GM23248 (cell line): ENCODE measurements at regions not wholly inside any gene's neighbourhood (a gene's known extent, or its start where the extent isn't known, plus 50 kb on each side); places are given as distances from the start of the nearest gene placed in this dataset.

ENCODE experiments used
- DNase-seq: peaks from one replicate; pipeline ENCODE4 v3.0.0-alpha.2; 2015
- H2AFZ ChIP-seq: fragments of 200-600 bp; sonication (generic); 2 replicates; pipeline ENCODE4 v1.6.1; 2016; ENCODE audit warnings: antibody characterized with exemption
- H3F3A ChIP-seq: fragments of 200-600 bp; sonication (generic); 2 replicates; pipeline ENCODE4 v1.6.1; 2016; ENCODE audit warnings: mild to moderate bottlenecking, antibody characterized with exemption, mixed run types; ENCODE audit not compliant: insufficient read depth
- H3K27ac ChIP-seq: fragments of 200-600 bp; sonication (generic); 2 replicates; pipeline ENCODE4 v1.5.1; 2016; ENCODE audit warnings: mild to moderate bottlenecking
- H3K27me3 ChIP-seq: fragments of 200-600 bp; sonication (generic); replicated peaks from 2 replicates; pipeline ENCODE4 v1.6.1; 2016; ENCODE audit warnings: mild to moderate bottlenecking; ENCODE audit not compliant: insufficient read depth
- H3K36me3 ChIP-seq: fragments of 200-600 bp; sonication (generic); 2 replicates; pipeline ENCODE4 v1.6.1; 2016; ENCODE audit warnings: low read depth, mild to moderate bottlenecking
- H3K4me1 ChIP-seq: fragments of 200-600 bp; sonication (generic); 2 replicates; pipeline ENCODE4 v1.6.1; 2016; ENCODE audit warnings: mild to moderate bottlenecking; ENCODE audit not compliant: insufficient read depth
- H3K4me2 ChIP-seq: fragments of 200-600 bp; sonication (generic); one replicate; pipeline ENCODE4 v1.6.1; 2016; ENCODE audit warnings: mild to moderate bottlenecking; ENCODE audit not compliant: unreplicated experiment
- H3K4me3 ChIP-seq: fragments of 200-600 bp; sonication (generic); 2 replicates; pipeline ENCODE4 v1.5.1; 2016; ENCODE audit warnings: mild to moderate bottlenecking
- H3K79me2 ChIP-seq: fragments of 200-600 bp; sonication (generic); 2 replicates; pipeline ENCODE4 v1.6.1; 2016; ENCODE audit warnings: mild to moderate bottlenecking; ENCODE audit not compliant: insufficient read depth
- H3K9ac ChIP-seq: fragments of 200-600 bp; sonication (generic); 2 replicates; pipeline ENCODE4 v1.6.1; 2016; ENCODE audit warnings: mild to moderate bottlenecking
- H3K9me2 ChIP-seq: fragments of 200-600 bp; sonication (generic); 2 replicates; pipeline ENCODE4 v1.6.1; 2016; ENCODE audit warnings: mixed run types, mild to moderate bottlenecking, moderate library complexity; ENCODE audit not compliant: insufficient read depth
- H3K9me3 ChIP-seq: fragments of 200-600 bp; sonication (generic); one replicate; pipeline ENCODE4 v1.6.1; 2017; ENCODE audit warnings: low read depth
- H4K20me1 ChIP-seq: fragments of 200-600 bp; sonication (generic); 2 replicates; pipeline ENCODE4 v1.6.0; 2016; ENCODE audit not compliant: insufficient read depth
- EZH2 ChIP-seq: fragments of 200-600 bp; sonication (generic); IDR thresholded peaks from 2 replicates; pipeline ENCODE4 v1.6.1; 2018; ENCODE audit warnings: antibody characterized with exemption, mild to moderate bottlenecking; ENCODE audit not compliant: insufficient read depth, poor library complexity, severe bottlenecking
- EZH2phosphoT487 ChIP-seq: fragments of 200-600 bp; sonication (generic); IDR thresholded peaks from 2 replicates; pipeline ENCODE4 v1.6.1; 2018; ENCODE audit warnings: antibody characterized with exemption, moderate library complexity, mild to moderate bottlenecking, low read depth; ENCODE audit not compliant: insufficient read depth
- WGBS, 2 experiments: methylation state at CpG; one replicate each; pipeline ENCODE4 v1.1.6; 2015 to 2017; ENCODE audit warnings: low lambda C conversion rate in 2 of 2, low coverage in 1 of 2; ENCODE audit errors: missing lambda C conversion rate in 2 of 2; 5-methylcytosine and 5-hydroxymethylcytosine counted together
- in situ Hi-C: fragments of 300-500 bp; cut with MboI; formaldehyde crosslinking; loops from 2 replicates; pipeline ENCODE4 v1.15.0; 2020

- TF ChIP-seq EZH2phosphoT487 (no peak), EZH2 (no peak)
- WGBS, 2 experiments, result 91 to 95% methylated on average over 6 of the region's 6 CpGs
- in situ Hi-C loops, result no loop called here
- H3K4me2 ChIP-seq, result no peak overlapping the region
- H3K27me3 ChIP-seq, result no peaks in the 10 kb centered on the region
- no peak overlapping the region for H3K4me3 ChIP-seq
- H4K20me1 ChIP-seq, result no peaks in the 10 kb centered on the region
- no peaks in the 10 kb centered on the region for H3K9me3 ChIP-seq
- H3K4me1 ChIP-seq, result no peaks in the 10 kb centered on the region; the same call in 1 of the 2 replicates
- H3K36me3 ChIP-seq, result no peaks in the 10 kb centered on the region
- H3F3A ChIP-seq, result no peaks in the 10 kb centered on the region
- DNase-seq, result no peak
- no peak overlapping the region for H2AFZ ChIP-seq
- H3K79me2 ChIP-seq, result no peaks in the 10 kb centered on the region
- no peak overlapping the region for H3K27ac ChIP-seq
- H3K9ac ChIP-seq, result no peak overlapping the region
- no peaks in the 10 kb centered on the region for H3K9me2 ChIP-seq
These were observed 235.1 kb upstream of the TUT7 start for GRCh38 chr9:86589273-86589672.

GRCh38 chr9:86586144-86586494 is 231.9 kb upstream of the TUT7 start:
- peak overlapping the region; percentile 74 for H2AFZ ChIP-seq
- no peaks in the 10 kb centered on the region for H3F3A ChIP-seq
- no peaks in the 10 kb centered on the region for H3K9me2 ChIP-seq
- H3K4me2 ChIP-seq, result peak overlapping the region; percentile 68
- H3K9ac ChIP-seq, result 0 out of 2 replicates have a peak overlapping the region, but pooled peaks have one; percentile 35
- DNase-seq, result no peak
- H3K4me3 ChIP-seq, result peak overlapping the region; percentile 50; the same call in 1 of the 2 replicates
- H3K27me3 ChIP-seq, result no peaks in the 10 kb centered on the region
- H3K9me3 ChIP-seq, result no peaks in the 10 kb centered on the region
- H4K20me1 ChIP-seq, result no peaks in the 10 kb centered on the region
- H3K79me2 ChIP-seq, result no peaks in the 10 kb centered on the region
- no peaks in the 10 kb centered on the region for H3K4me1 ChIP-seq
- H3K27ac ChIP-seq, result no peak overlapping the region
- no peaks in the 10 kb centered on the region for H3K36me3 ChIP-seq
- TF ChIP-seq EZH2 (no peak), EZH2phosphoT487 (no peak)
- in situ Hi-C loops, result no loop called here

GRCh38 chr9:86585422-86586143 is 231.4 kb upstream of the TUT7 start:
- H3K9me2 ChIP-seq, result no peaks in the 10 kb centered on the region
- H3F3A ChIP-seq, result no peaks in the 10 kb centered on the region
- WGBS, 2 experiments, result 28 to 33% methylated on average over 7 of the region's 7 CpGs
- peak overlapping the region; percentile 68 for H3K4me2 ChIP-seq
- peak overlapping the region; percentile 74 for H2AFZ ChIP-seq
- H3K79me2 ChIP-seq, result no peaks in the 10 kb centered on the region
- no peaks in the 10 kb centered on the region for H3K27me3 ChIP-seq
- no peaks in the 10 kb centered on the region for H3K4me1 ChIP-seq
- no peaks in the 10 kb centered on the region for H3K9me3 ChIP-seq
- no peak overlapping the region for H3K27ac ChIP-seq
- in situ Hi-C loops, result no loop called here
- TF ChIP-seq EZH2phosphoT487 (no peak), EZH2 (no peak)
- H3K9ac ChIP-seq, result 0 out of 2 replicates have a peak overlapping the region, but pooled peaks have one; percentile 35
- DNase-seq, result no peak
- H3K36me3 ChIP-seq, result no peaks in the 10 kb centered on the region
- H3K4me3 ChIP-seq, result peak overlapping the region; percentile 50
- H4K20me1 ChIP-seq, result no peaks in the 10 kb centered on the region

DNA sequence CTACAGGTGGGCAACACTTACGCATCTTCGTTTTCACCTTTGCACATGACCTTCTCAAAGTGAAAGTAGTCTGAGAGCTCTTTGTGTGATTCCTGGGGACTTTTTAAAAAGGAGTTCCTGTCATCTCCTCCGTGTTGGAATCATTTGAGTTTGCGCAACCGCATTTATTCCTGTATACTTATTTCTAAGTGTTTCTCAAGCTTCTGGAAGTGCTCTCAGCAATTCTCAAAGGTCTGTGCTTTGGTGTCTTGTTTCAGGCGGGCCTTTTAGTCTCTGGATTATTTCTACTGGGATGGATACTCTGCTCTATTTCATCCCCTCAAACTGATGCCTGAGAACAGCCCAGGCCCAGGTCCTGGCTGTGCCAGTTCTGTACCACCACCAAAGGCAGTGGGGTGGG is 226.5 kb upstream of the TUT7 start:
- H3K9me3 ChIP-seq, result no peaks in the 10 kb centered on the region
- H3K9ac ChIP-seq, result no peak overlapping the region
- H3K27ac ChIP-seq, result no peak overlapping the region
- H3K36me3 ChIP-seq, result no peaks in the 10 kb centered on the region
- DNase-seq, result no peak
- H3K4me3 ChIP-seq, result no peak overlapping the region
- no peak overlapping the region for H2AFZ ChIP-seq
- no peaks in the 10 kb centered on the region for H3K79me2 ChIP-seq
- in situ Hi-C loops, result no loop called here
- H3K4me2 ChIP-seq, result no peak overlapping the region
- no peaks in the 10 kb centered on the region for H3F3A ChIP-seq
- no peaks in the 10 kb centered on the region for H3K4me1 ChIP-seq
- 72 to 75% methylated on average over 6 of the region's 6 CpGs for WGBS, 2 experiments
- TF ChIP-seq EZH2 (no peak), EZH2phosphoT487 (no peak)
- H3K27me3 ChIP-seq, result no peaks in the 10 kb centered on the region
- H3K9me2 ChIP-seq, result no peaks in the 10 kb centered on the region
- H4K20me1 ChIP-seq, result no peaks in the 10 kb centered on the region

GRCh38 chr9:86578722-86579121 is 224.5 kb upstream of the TUT7 start:
- H3F3A ChIP-seq, result peaks cover 12% of the 10 kb centered on the region; the same call in 1 of the 2 replicates
- no peaks in the 10 kb centered on the region for H3K36me3 ChIP-seq
- no peaks in the 10 kb centered on the region for H3K79me2 ChIP-seq
- H3K9ac ChIP-seq, result no peak overlapping the region
- TF ChIP-seq EZH2 (no peak), EZH2phosphoT487 (no peak)
- H3K27me3 ChIP-seq, result no peaks in the 10 kb centered on the region
- H3K4me2 ChIP-seq, result no peak overlapping the region
- no peaks in the 10 kb centered on the region for H3K9me3 ChIP-seq
- DNase-seq, result no peak
- H4K20me1 ChIP-seq, result no peaks in the 10 kb centered on the region
- in situ Hi-C loops, result no loop called here
- no peaks in the 10 kb centered on the region for H3K9me2 ChIP-seq
- H2AFZ ChIP-seq, result no peak overlapping the region
- 97% methylated on average over 3 of the region's 3 CpGs for WGBS, 2 experiments
- H3K27ac ChIP-seq, result no peak overlapping the region
- no peak overlapping the region for H3K4me3 ChIP-seq
- H3K4me1 ChIP-seq, result peaks cover 4% of the 10 kb centered on the region
